PC-3 (cell line): ENCODE measurements at regions not wholly inside any gene's neighbourhood (a gene's known extent, or its start where the extent isn't known, plus 50 kb on each side); places are given as distances from the start of the nearest gene placed in this dataset.

ENCODE experiments used
- CTCF ChIP-seq: fragments of 300-600 bp; sonication (generic); conservative IDR thresholded peaks from 2 replicates; pipeline ENCODE4 v1.5.1; 2017; ENCODE audit warnings: antibody characterized with exemption, low read depth, mild to moderate bottlenecking, low read length
- EZH2 ChIP-seq: fragments of 300-600 bp; sonication (generic); IDR thresholded peaks from one replicate; pipeline ENCODE4 v1.6.1; 2017; ENCODE audit warnings: antibody characterized with exemption, mild to moderate bottlenecking, low read length; ENCODE audit not compliant: unreplicated experiment
- EZH2phosphoT487 ChIP-seq: fragments of 300-600 bp; sonication (generic); IDR thresholded peaks from 2 replicates; pipeline ENCODE4 v1.6.1; 2018; ENCODE audit warnings: mild to moderate bottlenecking, antibody characterized with exemption, low read length, borderline replicate concordance

GRCh38 chr10:93131986-93132385 is 58.3 kb downstream of the CYP26A1 start:
- TF ChIP-seq EZH2 = no peak
- TF ChIP-seq CTCF = no peak
- TF ChIP-seq EZH2phosphoT487 = no peak
